ENCODE measurements at regions not wholly inside any gene's neighbourhood (a gene's known extent, or its start where the extent isn't known, plus 50 kb on each side); places are given as distances from the start of the nearest gene placed in this dataset.

GRCh38 chr2:19119326-19120001, 239.0 kb downstream of the OSR1 start:
- POLR2A ChIA-PET: no interaction called here
- intact Hi-C loops (cut with micrococcal nuclease) (loop anchor here (10.0 kb wide), 1 partner anchor 225 kb away; no protein-coding TSS in a partner anchor), dilution Hi-C loops (cut with MboI; ENCODE audit: extremely low pct_ligation_motif_present, low sequenced_read_pairs) (no loop called here)
- Histone ChIP-seq H3K27ac (ENCODE audit: insufficient read depth, low read depth, low read length) (no peak overlapping the region), H2AFZ (ENCODE audit: low read depth, low read length) (no peak overlapping the region), H3K9ac (replicated peaks; ENCODE audit: extremely low read depth, insufficient read depth, low read length) (no peak overlapping the region), H3K9me1 (replicated peaks; ENCODE audit: control insufficient read depth, extremely low read depth, insufficient read depth, low read length) (no peaks in the 10 kb centered on the region), H3K4me3 (replicated peaks in 1 of 3; ENCODE audit: insufficient read depth in 1 of 3, low read depth in 1 of 3, low read length in 3 of 3) (no peak overlapping the region), H3K27me3 (ENCODE audit: control insufficient read depth in 2 of 2, insufficient read depth in 2 of 2, low read length in 2 of 2) (no peaks in the 10 kb centered on the region), H3K36me3 (ENCODE audit: control insufficient read depth in 2 of 2, extremely low read depth in 1 of 2, insufficient read depth in 2 of 2, low read length in 2 of 2) (no peaks in the 10 kb centered on the region), H4K20me1 (replicated peaks; ENCODE audit: control insufficient read depth, extremely low read depth, insufficient read depth, low read length) (no peaks in the 10 kb centered on the region), H3K79me2 (ENCODE audit: control insufficient read depth, insufficient read depth, low read length) (no peaks in the 10 kb centered on the region), H3K4me1 (ENCODE audit: control insufficient read depth, extremely low read depth, insufficient read depth, low read length) (peaks cover 10% of the 10 kb centered on the region), H3K4me2 (ENCODE audit: insufficient read depth, low read length) (no peak overlapping the region), H3K9me3 (replicated peaks; ENCODE audit: control insufficient read depth, insufficient read depth, low read length) (no peaks in the 10 kb centered on the region)
- DNase-seq (ENCODE audit: low read depth, low spot score): no peak
- no TSS peak for BruUV-seq (replicated peaks)
- FAIRE-seq: no peak
- TF ChIP-seq FOS (IDR thresholded peaks at IDR 0.05; ENCODE audit: borderline replicate concordance, insufficient read depth, low read length): no peak
- TF ChIP-seq CTCF (IDR thresholded peaks at IDR 0.05; ENCODE audit: extremely low read depth in 1 of 2, insufficient read depth in 1 of 2, low read depth in 1 of 2, low read length in 2 of 2): no peak
- TF ChIP-seq MYC (IDR thresholded peaks at IDR 0.05; ENCODE audit: low read depth, low read length): no peak
- no peak for TF ChIP-seq EZH2 (IDR thresholded peaks at IDR 0.05; ENCODE audit: borderline replicate concordance, low read depth, low read length, severe bottlenecking)
- CTCF ChIA-PET: interaction anchor here (1.3 to 2.2 kb wide), 3 partner anchors 13 to 22 kb away, joined by 4 to 10 read pairs (median 6); no protein-coding TSS in a partner anchor

- Histone ChIP-seq H2AFZ (ENCODE audit: low read depth, low read length) (no peak overlapping the region), H3K9me1 (replicated peaks; ENCODE audit: control insufficient read depth, extremely low read depth, insufficient read depth, low read length) (no peaks in the 10 kb centered on the region), H3K9ac (replicated peaks; ENCODE audit: extremely low read depth, insufficient read depth, low read length) (no peak overlapping the region), H3K27me3 (ENCODE audit: control insufficient read depth in 2 of 2, insufficient read depth in 2 of 2, low read length in 2 of 2) (no peaks in the 10 kb centered on the region), H3K27ac (ENCODE audit: insufficient read depth, low read depth, low read length) (no peak overlapping the region), H3K36me3 (ENCODE audit: control insufficient read depth in 2 of 2, extremely low read depth in 1 of 2, insufficient read depth in 2 of 2, low read length in 2 of 2) (no peaks in the 10 kb centered on the region), H3K4me1 (ENCODE audit: control insufficient read depth, extremely low read depth, insufficient read depth, low read length) (peaks cover 10% of the 10 kb centered on the region), H3K4me2 (ENCODE audit: insufficient read depth, low read length) (no peak overlapping the region), H3K9me3 (replicated peaks; ENCODE audit: control insufficient read depth, insufficient read depth, low read length) (no peaks in the 10 kb centered on the region), H4K20me1 (replicated peaks; ENCODE audit: control insufficient read depth, extremely low read depth, insufficient read depth, low read length) (no peaks in the 10 kb centered on the region), H3K79me2 (ENCODE audit: control insufficient read depth, insufficient read depth, low read length) (no peaks in the 10 kb centered on the region), H3K4me3 (replicated peaks in 1 of 3; ENCODE audit: insufficient read depth in 1 of 3, low read depth in 1 of 3, low read length in 3 of 3) (no peak overlapping the region)
- no TSS peak for BruUV-seq (replicated peaks)
- dilution Hi-C loops (cut with MboI; ENCODE audit: extremely low pct_ligation_motif_present, low sequenced_read_pairs): no loop called here
- ChIA-PET POLR2A (no interaction called here), CTCF (no interaction called here)
- FAIRE-seq (no peak), DNase-seq (ENCODE audit: low read depth, low spot score) (no peak)
- intact Hi-C loops (cut with micrococcal nuclease): no loop called here
- TF ChIP-seq EZH2 (IDR thresholded peaks at IDR 0.05; ENCODE audit: borderline replicate concordance, low read depth, low read length, severe bottlenecking): no peak
- no peak for TF ChIP-seq MAX (IDR thresholded peaks at IDR 0.05; ENCODE audit: insufficient read depth, insufficient read length)
- no peak for TF ChIP-seq FOS (IDR thresholded peaks at IDR 0.05; ENCODE audit: borderline replicate concordance, insufficient read depth, low read length)
- TF ChIP-seq POLR2AphosphoS5 (IDR thresholded peaks at IDR 0.05; ENCODE audit: insufficient read depth, low read depth, low read length): no peak
- TF ChIP-seq JUN (IDR thresholded peaks at IDR 0.05; ENCODE audit: borderline replicate concordance, insufficient read depth, insufficient read length, low read depth): no peak
- no peak for TF ChIP-seq CTCF (IDR thresholded peaks at IDR 0.05; ENCODE audit: extremely low read depth in 1 of 2, insufficient read depth in 1 of 2, low read depth in 1 of 2, low read length in 2 of 2)
- no peak for TF ChIP-seq MYC (IDR thresholded peaks at IDR 0.05; ENCODE audit: low read depth, low read length)
- no peak for TF ChIP-seq POLR2A (IDR thresholded peaks at IDR 0.05; ENCODE audit: low read depth, low read length)
- TF ChIP-seq GATA2 (IDR thresholded peaks at IDR 0.05; ENCODE audit: insufficient read depth, insufficient read length, low read depth, low read length): no peak
Measured at GRCh38 chr2:19116918-19117317, 241.5 kb downstream of the OSR1 start.

Data from endothelial cell of umbilical vein (primary cell).